ENCODE measurements at regions not wholly inside any gene's neighbourhood (a gene's known extent, or its start where the extent isn't known, plus 50 kb on each side); places are given as distances from the start of the nearest gene placed in this dataset.
"Not testable (repeated sequence)": the region's sequence is repeated elsewhere in the genome, so short reads cannot be mapped to it uniquely, and the experiment has no call there.

DNA sequence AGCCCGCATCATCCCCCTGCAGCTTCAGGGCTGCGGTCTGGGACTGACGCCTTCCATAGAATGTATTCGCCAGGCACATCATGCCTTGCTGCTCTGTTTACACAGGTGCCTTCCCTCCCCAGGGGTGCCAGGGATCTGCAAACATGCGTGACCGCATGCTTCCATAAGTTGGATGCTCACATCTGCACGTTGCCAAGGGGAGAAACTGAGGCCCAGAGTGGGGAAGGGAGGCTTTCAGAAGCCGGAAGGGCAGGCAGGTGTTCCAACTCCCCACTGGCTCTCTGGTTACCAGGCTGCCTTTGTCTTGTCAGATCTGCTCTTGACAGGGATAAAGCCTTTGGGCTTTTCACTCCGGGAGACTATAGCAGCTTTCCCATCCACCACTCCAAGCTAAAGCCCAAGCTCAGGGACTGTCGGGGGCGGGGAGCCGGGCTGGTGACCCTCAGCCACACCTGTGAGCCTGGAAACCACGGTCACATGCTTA, 125.8 kb upstream of the TNP1 start:
- Mint-ChIP-seq H3K27me3 (ENCODE audit: unreplicated experiment) (no peaks in the 10 kb centered on the region), H3K27ac (ENCODE audit: unreplicated experiment) (no peak overlapping the region), H3K4me3 (ENCODE audit: unreplicated experiment) (no peak overlapping the region), H3K36me3 (ENCODE audit: unreplicated experiment) (no peaks in the 10 kb centered on the region), H3K9me3 (ENCODE audit: unreplicated experiment) (peaks cover 1% of the 10 kb centered on the region), H3K4me1 (ENCODE audit: low read depth, unreplicated experiment) (no peaks in the 10 kb centered on the region)
- TF ChIP-seq, protein P1, sequence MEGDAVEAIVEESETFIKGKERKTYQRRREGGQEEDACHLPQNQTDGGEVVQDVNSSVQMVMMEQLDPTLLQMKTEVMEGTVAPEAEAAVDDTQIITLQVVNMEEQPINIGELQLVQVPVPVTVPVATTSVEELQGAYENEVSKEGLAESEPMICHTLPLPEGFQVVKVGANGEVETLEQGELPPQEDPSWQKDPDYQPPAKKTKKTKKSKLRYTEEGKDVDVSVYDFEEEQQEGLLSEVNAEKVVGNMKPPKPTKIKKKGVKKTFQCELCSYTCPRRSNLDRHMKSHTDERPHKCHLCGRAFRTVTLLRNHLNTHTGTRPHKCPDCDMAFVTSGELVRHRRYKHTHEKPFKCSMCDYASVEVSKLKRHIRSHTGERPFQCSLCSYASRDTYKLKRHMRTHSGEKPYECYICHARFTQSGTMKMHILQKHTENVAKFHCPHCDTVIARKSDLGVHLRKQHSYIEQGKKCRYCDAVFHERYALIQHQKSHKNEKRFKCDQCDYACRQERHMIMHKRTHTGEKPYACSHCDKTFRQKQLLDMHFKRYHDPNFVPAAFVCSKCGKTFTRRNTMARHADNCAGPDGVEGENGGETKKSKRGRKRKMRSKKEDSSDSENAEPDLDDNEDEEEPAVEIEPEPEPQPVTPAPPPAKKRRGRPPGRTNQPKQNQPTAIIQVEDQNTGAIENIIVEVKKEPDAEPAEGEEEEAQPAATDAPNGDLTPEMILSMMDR (IDR thresholded peaks at IDR 0.05; ENCODE audit: partially characterized antibody, unreplicated experiment): no peak
- DNase-seq: no peak

DNA sequence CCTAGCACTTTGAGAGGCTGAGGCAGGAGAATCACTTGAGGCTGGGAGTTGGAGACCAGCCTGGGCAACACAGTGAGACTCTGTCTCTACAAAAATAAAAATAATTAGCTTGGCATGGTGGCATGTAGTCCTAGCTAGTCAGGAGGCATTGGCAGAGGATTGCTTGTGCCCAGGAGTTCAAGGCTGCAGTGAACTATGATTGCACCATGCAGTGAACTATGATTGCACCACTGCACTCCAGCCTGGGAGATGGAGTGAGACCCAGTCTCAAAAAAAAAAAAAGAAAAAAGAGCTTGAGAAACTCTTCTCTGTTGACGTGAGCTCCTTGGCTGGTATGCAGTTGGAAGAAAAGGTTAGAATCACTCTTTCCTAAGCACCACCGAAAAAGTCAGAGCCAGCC, 125.1 kb upstream of the TNP1 start:
- TF ChIP-seq, protein P1 (IDR thresholded peaks at IDR 0.05; ENCODE audit: partially characterized antibody, unreplicated experiment): no peak
- no peaks in the 10 kb centered on the region for H3K27me3 Mint-ChIP-seq (ENCODE audit: unreplicated experiment)
- no peak overlapping the region for H3K27ac Mint-ChIP-seq (ENCODE audit: unreplicated experiment)
- H3K9me3 Mint-ChIP-seq (ENCODE audit: unreplicated experiment): peaks cover 1% of the 10 kb centered on the region
- peaks cover 2% of the 10 kb centered on the region for H3K36me3 Mint-ChIP-seq (ENCODE audit: unreplicated experiment)
- no peak for DNase-seq
- no peak overlapping the region for H3K4me3 Mint-ChIP-seq (ENCODE audit: unreplicated experiment)
- no peaks in the 10 kb centered on the region for H3K4me1 Mint-ChIP-seq (ENCODE audit: low read depth, unreplicated experiment)

DNA sequence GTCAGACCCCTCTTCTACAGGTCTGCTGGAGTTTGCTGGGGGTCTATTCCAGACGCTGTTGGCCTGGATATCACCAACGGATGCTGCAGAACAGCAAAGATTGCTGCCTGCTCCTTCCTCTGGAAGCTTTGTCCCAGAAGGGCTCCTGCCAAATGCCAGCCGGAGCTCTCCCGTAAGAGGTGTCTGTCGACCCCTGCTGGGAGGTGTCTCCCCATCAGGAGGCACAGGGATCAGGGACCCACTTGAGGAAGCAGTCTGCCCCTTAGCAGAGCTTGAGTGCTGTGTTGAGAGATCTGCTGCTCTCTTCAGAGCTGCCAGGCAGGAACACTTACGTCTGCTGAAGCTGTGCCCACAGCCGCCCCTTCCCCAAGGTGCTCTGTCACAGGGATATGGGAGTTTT, 122.1 kb upstream of the TNP1 start:
- not testable (repeated sequence) for H3K9me3 Mint-ChIP-seq (ENCODE audit: unreplicated experiment); H3K4me1 Mint-ChIP-seq (ENCODE audit: low read depth, unreplicated experiment); H3K4me3 Mint-ChIP-seq (ENCODE audit: unreplicated experiment); DNase-seq; H3K27ac Mint-ChIP-seq (ENCODE audit: unreplicated experiment); H3K27me3 Mint-ChIP-seq (ENCODE audit: unreplicated experiment)
- peaks cover 10% of the 10 kb centered on the region for H3K36me3 Mint-ChIP-seq (ENCODE audit: unreplicated experiment)

DNA sequence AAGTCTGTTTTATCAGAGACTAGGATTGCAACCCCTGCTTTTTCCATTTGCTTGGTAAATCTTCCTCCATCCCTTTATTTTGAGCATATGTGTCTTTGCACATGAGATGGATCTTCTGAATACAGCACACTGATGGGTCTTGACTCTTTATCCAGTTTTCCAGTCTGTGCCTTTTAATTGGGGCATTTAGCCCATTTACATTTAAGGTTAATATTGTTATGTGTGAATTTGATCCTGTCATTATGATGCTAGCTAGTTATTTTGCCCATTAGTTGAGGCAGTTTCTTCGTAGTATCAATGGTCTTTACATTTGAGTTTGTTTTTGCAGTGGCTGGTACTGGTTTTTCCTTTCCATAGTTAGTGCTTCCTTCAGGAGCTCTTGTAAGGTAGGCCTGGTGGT, 120.6 kb upstream of the TNP1 start:
- not testable (repeated sequence) for H3K9me3 Mint-ChIP-seq (ENCODE audit: unreplicated experiment); DNase-seq; H3K4me1 Mint-ChIP-seq (ENCODE audit: low read depth, unreplicated experiment); H3K27ac Mint-ChIP-seq (ENCODE audit: unreplicated experiment); H3K27me3 Mint-ChIP-seq (ENCODE audit: unreplicated experiment); H3K4me3 Mint-ChIP-seq (ENCODE audit: unreplicated experiment)
- H3K36me3 Mint-ChIP-seq (ENCODE audit: unreplicated experiment): peaks cover 10% of the 10 kb centered on the region

DNA sequence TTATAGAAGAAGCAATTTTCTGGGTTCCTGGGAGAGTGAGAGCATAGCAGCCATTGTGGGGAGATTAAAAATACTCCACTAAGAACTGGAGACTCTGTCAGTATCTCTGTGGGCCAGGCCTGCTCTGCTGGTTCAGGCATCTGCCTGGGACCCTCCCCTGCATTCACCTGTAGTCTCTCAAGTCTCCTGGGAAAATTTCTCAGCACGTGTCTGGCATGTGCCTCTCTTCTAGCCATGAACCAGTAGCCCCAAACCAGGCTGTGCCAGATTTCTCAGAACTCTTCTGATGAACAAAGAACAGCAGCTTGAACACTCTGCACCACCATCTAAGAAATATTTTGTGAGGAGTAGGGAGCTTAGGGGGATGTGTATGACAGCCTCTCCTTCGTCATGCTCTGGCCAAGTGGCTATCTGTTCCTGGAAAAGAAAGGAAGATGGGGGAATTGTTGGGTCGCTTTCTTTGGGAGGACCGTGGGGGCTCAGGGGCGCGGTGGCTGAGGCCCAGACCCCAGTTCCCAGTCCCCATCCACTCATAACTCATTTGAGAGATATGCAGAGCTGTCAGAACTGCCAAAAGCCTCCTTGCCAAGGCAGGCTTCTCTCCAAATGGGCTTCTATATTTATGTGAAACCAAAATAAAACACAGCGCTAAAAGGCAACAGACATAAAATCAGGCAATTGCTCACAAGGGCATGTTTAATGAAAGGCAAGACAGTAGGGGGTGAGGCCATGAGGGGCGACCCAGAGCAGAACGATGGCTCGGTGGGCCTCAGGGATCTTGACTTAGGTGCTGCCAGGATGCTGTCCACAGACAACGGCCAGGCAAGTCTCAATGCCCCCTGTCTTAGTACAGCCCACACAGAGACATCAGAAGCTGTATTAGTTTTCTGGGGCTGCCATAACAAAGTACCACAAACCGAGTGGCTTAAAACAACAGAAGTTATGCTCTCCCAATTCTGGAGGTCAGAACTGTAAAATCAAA, 114.7 kb upstream of the TNP1 start:
- Mint-ChIP-seq H3K27me3 (ENCODE audit: unreplicated experiment) (no peaks in the 10 kb centered on the region), H3K4me3 (ENCODE audit: unreplicated experiment) (no peak overlapping the region), H3K36me3 (ENCODE audit: unreplicated experiment) (peaks cover 8% of the 10 kb centered on the region), H3K9me3 (ENCODE audit: unreplicated experiment) (peaks cover under 1% of the 10 kb centered on the region), H3K27ac (ENCODE audit: unreplicated experiment) (no peak overlapping the region), H3K4me1 (ENCODE audit: low read depth, unreplicated experiment) (no peaks in the 10 kb centered on the region)
- no peak for DNase-seq
- TF ChIP-seq, protein P1 (IDR thresholded peaks at IDR 0.05; ENCODE audit: partially characterized antibody, unreplicated experiment): no peak

DNA sequence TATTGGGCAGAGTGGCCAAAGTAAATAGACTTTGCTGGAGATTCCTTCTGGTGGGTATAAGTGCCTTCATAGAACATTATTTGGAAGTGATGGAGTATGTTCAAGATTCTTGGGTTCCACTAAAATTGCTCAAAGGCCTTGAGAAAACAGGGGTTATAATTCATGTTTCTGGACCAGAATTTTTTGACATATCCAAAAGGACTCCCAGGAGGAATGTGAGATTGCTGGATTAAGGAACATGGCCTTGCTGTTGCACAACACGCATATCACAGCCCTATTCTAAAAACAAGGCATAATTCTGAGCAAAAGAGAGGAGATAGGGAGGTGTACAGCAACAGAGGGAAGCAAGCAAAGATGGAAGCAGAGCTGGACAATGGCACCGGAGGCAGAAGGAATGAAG, 111.7 kb upstream of the TNP1 start:
- Mint-ChIP-seq H3K27ac (ENCODE audit: unreplicated experiment) (no peak overlapping the region), H3K9me3 (ENCODE audit: unreplicated experiment) (no peaks in the 10 kb centered on the region), H3K27me3 (ENCODE audit: unreplicated experiment) (no peaks in the 10 kb centered on the region), H3K4me1 (ENCODE audit: low read depth, unreplicated experiment) (no peaks in the 10 kb centered on the region), H3K4me3 (ENCODE audit: unreplicated experiment) (no peak overlapping the region), H3K36me3 (ENCODE audit: unreplicated experiment) (peaks cover 3% of the 10 kb centered on the region)
- no peak for DNase-seq
- TF ChIP-seq, protein P1 (IDR thresholded peaks at IDR 0.05; ENCODE audit: partially characterized antibody, unreplicated experiment): no peak

All from glutamatergic neuron (in vitro differentiated cells).